Loucy (cell line): ENCODE measurements at regions not wholly inside any gene's neighbourhood (a gene's known extent, or its start where the extent isn't known, plus 50 kb on each side); places are given as distances from the start of the nearest gene placed in this dataset.

Experiments used
- EZH2phosphoT487 ChIP-seq: fragments of 200-600 bp; IDR thresholded peaks from 2 replicates; pipeline ENCODE4 v1.6.1; 2018; ENCODE audit warnings: antibody characterized with exemption, mild to moderate bottlenecking, moderate library complexity, borderline replicate concordance
- TF ChIP-seq, protein P1 (sequence below): fragments of 200-600 bp; sonication (generic); conservative IDR thresholded peaks from 2 replicates; pipeline ENCODE4 v1.5.1; 2014; ENCODE audit warnings: mild to moderate bottlenecking, antibody characterized with exemption, low read length

GRCh38 chr9:1962122-1962521 lies 53.0 kb upstream of the SMARCA2 start:
- TF ChIP-seq, protein P1, sequence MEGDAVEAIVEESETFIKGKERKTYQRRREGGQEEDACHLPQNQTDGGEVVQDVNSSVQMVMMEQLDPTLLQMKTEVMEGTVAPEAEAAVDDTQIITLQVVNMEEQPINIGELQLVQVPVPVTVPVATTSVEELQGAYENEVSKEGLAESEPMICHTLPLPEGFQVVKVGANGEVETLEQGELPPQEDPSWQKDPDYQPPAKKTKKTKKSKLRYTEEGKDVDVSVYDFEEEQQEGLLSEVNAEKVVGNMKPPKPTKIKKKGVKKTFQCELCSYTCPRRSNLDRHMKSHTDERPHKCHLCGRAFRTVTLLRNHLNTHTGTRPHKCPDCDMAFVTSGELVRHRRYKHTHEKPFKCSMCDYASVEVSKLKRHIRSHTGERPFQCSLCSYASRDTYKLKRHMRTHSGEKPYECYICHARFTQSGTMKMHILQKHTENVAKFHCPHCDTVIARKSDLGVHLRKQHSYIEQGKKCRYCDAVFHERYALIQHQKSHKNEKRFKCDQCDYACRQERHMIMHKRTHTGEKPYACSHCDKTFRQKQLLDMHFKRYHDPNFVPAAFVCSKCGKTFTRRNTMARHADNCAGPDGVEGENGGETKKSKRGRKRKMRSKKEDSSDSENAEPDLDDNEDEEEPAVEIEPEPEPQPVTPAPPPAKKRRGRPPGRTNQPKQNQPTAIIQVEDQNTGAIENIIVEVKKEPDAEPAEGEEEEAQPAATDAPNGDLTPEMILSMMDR: no peak
- no peak for TF ChIP-seq EZH2phosphoT487
